H1 (cell line): ENCODE measurements at regions not wholly inside any gene's neighbourhood (a gene's known extent, or its start where the extent isn't known, plus 50 kb on each side); places are given as distances from the start of the nearest gene placed in this dataset.

Source experiments
- CTCF ChIA-PET: fragments of 300-600 bp; sonication (Branson Sonifier 250); formaldehyde crosslinking; loops from one replicate; lab custom pipeline; 2021; ENCODE audit not compliant: partially characterized antibody; lab: Charles Lee
- POLR2A ChIA-PET: fragments of 300-600 bp; sonication (Branson Sonifier 250); formaldehyde crosslinking; loops from one replicate; lab custom pipeline; 2021; ENCODE audit warnings: inconsistent platforms; ENCODE audit not compliant: partially characterized antibody; lab: Charles Lee
- DNase-seq, 2 experiments: peaks; one replicate each; pipeline versions ENCODE4 v3.0.0 to v3.0.0-alpha.2; 2010 to 2022; ENCODE audit warnings: low spot score in 2 of 2, low read depth in 1 of 2, mixed read lengths in 1 of 2
- FAIRE-seq: peaks from 2 replicates; lab custom pipeline; 2011; peaks lifted over from hg19 to GRCh38; lab: Jason Lieb, UNC
- H2AFZ ChIP-seq: 2 replicates; pipeline ENCODE4 v1.8.1; 2012; ENCODE audit warnings: low read length, inconsistent platforms
- H2AK5ac ChIP-seq: 2 replicates; pipeline ENCODE4 v1.6.1; 2013; ENCODE audit warnings: low read depth, low read length
- H2BK120ac ChIP-seq: replicated peaks from 2 replicates; pipeline ENCODE3; 2013; ENCODE audit warnings: low read depth, low read length, inconsistent platforms
- H2BK12ac ChIP-seq: 2 replicates; pipeline ENCODE4 v1.6.1; 2013; ENCODE audit warnings: low read depth, low read length
- H2BK15ac ChIP-seq: 2 replicates; pipeline ENCODE4 v1.6.1; 2013; ENCODE audit warnings: low read length
- H2BK20ac ChIP-seq: 2 replicates; pipeline ENCODE4 v1.6.1; 2013; ENCODE audit warnings: low read length
- H2BK5ac ChIP-seq: 2 replicates; pipeline ENCODE4 v1.6.1; 2013; ENCODE audit warnings: low read depth, low read length
- H3K14ac ChIP-seq: 2 replicates; pipeline ENCODE4 v1.6.1; 2013; ENCODE audit warnings: inconsistent platforms; ENCODE audit not compliant: insufficient read length
- H3K18ac ChIP-seq: 2 replicates; pipeline ENCODE4 v1.6.1; 2013; ENCODE audit warnings: low read length; ENCODE audit errors: extremely low read depth
- H3K23ac ChIP-seq: 2 replicates; pipeline ENCODE4 v1.6.1; 2013; ENCODE audit warnings: inconsistent platforms; ENCODE audit not compliant: insufficient read length
- H3K23me2 ChIP-seq: 2 replicates; pipeline ENCODE4 v1.6.1; 2013; ENCODE audit warnings: low read depth, low read length
- H3K27ac ChIP-seq: 2 replicates; pipeline ENCODE4 v1.6.1; 2011; ENCODE audit warnings: low read depth, low read length, inconsistent platforms
- H3K27me3 ChIP-seq, 4 experiments: replicated peaks in 1 of 4; 1 replicate in 1 of 4; 2 replicates in 3 of 4; pipeline versions ENCODE4 v1.6.1 to v1.8.1; 2011 to 2013; ENCODE audit warnings: low read length in 3 of 4, mild to moderate bottlenecking in 3 of 4, inconsistent platforms in 2 of 4, mixed read lengths in 2 of 4, moderate library complexity in 1 of 4; ENCODE audit not compliant: control insufficient read depth in 3 of 4, insufficient read depth in 3 of 4; ENCODE audit errors: extremely low read depth in 1 of 4
- H3K36me3 ChIP-seq, 4 experiments: 2 replicates each; pipeline versions ENCODE4 v1.6.1 to v1.8.1; 2011 to 2013; ENCODE audit warnings: mild to moderate bottlenecking in 4 of 4, low read length in 3 of 4, moderate library complexity in 2 of 4, control low read depth in 1 of 4, inconsistent platforms in 1 of 4; ENCODE audit not compliant: insufficient read depth in 4 of 4, control insufficient read depth in 2 of 4
- H3K4ac ChIP-seq: replicated peaks from 2 replicates; pipeline ENCODE3; 2013; ENCODE audit warnings: low read length, low read depth, mixed read lengths, inconsistent platforms; ENCODE audit not compliant: insufficient read length
- H3K4me1 ChIP-seq, 4 experiments: replicated peaks in 1 of 4; 1 replicate in 1 of 4; 2 replicates in 3 of 4; pipeline versions ENCODE4 v1.6.1 to v1.8.1; 2011 to 2013; ENCODE audit warnings: low read length in 3 of 4, inconsistent platforms in 2 of 4, mixed read lengths in 1 of 4; ENCODE audit not compliant: insufficient read depth in 4 of 4, control insufficient read depth in 3 of 4
- H3K4me2 ChIP-seq, 2 experiments: 2 replicates each; pipeline versions ENCODE4 v1.6.1 to v1.8.1; 2011 to 2013; ENCODE audit warnings: low read depth in 2 of 2, low read length in 2 of 2, control low read depth in 1 of 2, inconsistent platforms in 1 of 2, mild to moderate bottlenecking in 1 of 2; ENCODE audit not compliant: insufficient read depth in 1 of 2
- H3K4me3 ChIP-seq, 4 experiments: fragments of 200-600, 300-600 bp in 1 of 4; sonication (generic), shearing (Covaris generic), sonication (Bioruptor Twin) in 1 of 4; 2 replicates each; pipeline versions ENCODE4 v1.5.1 to v1.8.1; 2011 to 2016; ENCODE audit warnings: low read length in 4 of 4, low read depth in 3 of 4, control low read depth in 2 of 4, inconsistent platforms in 2 of 4, mild to moderate bottlenecking in 2 of 4, mixed read lengths in 1 of 4, moderate library complexity in 1 of 4; ENCODE audit not compliant: insufficient read depth in 2 of 4; ENCODE audit errors: extremely low read depth in 1 of 4
- H3K56ac ChIP-seq: replicated peaks from 2 replicates; pipeline ENCODE3; 2013; ENCODE audit warnings: low read depth, mild to moderate bottlenecking, mixed read lengths, low read length, inconsistent platforms; ENCODE audit not compliant: insufficient read length
- H3K79me1 ChIP-seq: 2 replicates; pipeline ENCODE4 v1.6.1; 2013; ENCODE audit warnings: low read depth, low read length, control low read depth
- H3K79me2 ChIP-seq, 2 experiments: 2 replicates each; pipeline versions ENCODE4 v1.6.1 to v1.8.1; 2012 to 2013; ENCODE audit warnings: low read length in 2 of 2, mild to moderate bottlenecking in 2 of 2, inconsistent platforms in 1 of 2; ENCODE audit not compliant: insufficient read depth in 2 of 2, control insufficient read depth in 1 of 2
- H3K9ac ChIP-seq, 4 experiments: replicated peaks in 1 of 4; 1 replicate in 1 of 4; 2 replicates in 3 of 4; pipeline versions ENCODE4 v1.6.1 to v1.8.1; 2011 to 2013; ENCODE audit warnings: low read depth in 3 of 4, low read length in 3 of 4, control low read depth in 2 of 4, mild to moderate bottlenecking in 2 of 4, moderate library complexity in 2 of 4, inconsistent platforms in 1 of 4; ENCODE audit errors: extremely low read depth in 1 of 4
- H3K9me3 ChIP-seq, 2 experiments: 2 replicates each; pipeline versions ENCODE4 v1.6.1 to v1.8.1; 2012 to 2013; ENCODE audit warnings: mild to moderate bottlenecking in 2 of 2, moderate library complexity in 2 of 2, control low read depth in 1 of 2, inconsistent platforms in 1 of 2, low read depth in 1 of 2, low read length in 1 of 2, mixed read lengths in 1 of 2; ENCODE audit not compliant: insufficient read depth in 2 of 2
- H4K20me1 ChIP-seq, 2 experiments: replicated peaks in 1 of 2; 2 replicates each; pipeline versions ENCODE3 to v1.8.1; 2011 to 2013; ENCODE audit warnings: inconsistent platforms in 2 of 2, low read length in 2 of 2, mild to moderate bottlenecking in 1 of 2; ENCODE audit not compliant: insufficient read depth in 2 of 2, control insufficient read depth in 1 of 2
- H4K5ac ChIP-seq: 2 replicates; pipeline ENCODE4 v1.6.1; 2013; ENCODE audit warnings: low read length, low read depth, mixed read lengths, inconsistent platforms; ENCODE audit not compliant: insufficient read length
- H4K8ac ChIP-seq: 2 replicates; pipeline ENCODE4 v1.8.0; 2013; ENCODE audit warnings: mild to moderate bottlenecking, moderate library complexity, low read length, inconsistent platforms; ENCODE audit not compliant: insufficient read depth; ENCODE audit errors: extremely low read depth
- H4K91ac ChIP-seq: replicated peaks from 2 replicates; pipeline ENCODE3; 2013; ENCODE audit warnings: low read length, mixed read lengths, inconsistent platforms; ENCODE audit not compliant: insufficient read length
- BACH1 ChIP-seq: IDR thresholded peaks from 2 replicates; pipeline ENCODE4 v1.6.1; 2012; ENCODE audit warnings: low read length, improper control_type of control experiment
- BCL11A ChIP-seq, 2 experiments: IDR thresholded peaks; one replicate each; pipeline ENCODE4 v1.6.1; 2011; ENCODE audit warnings: low read depth in 2 of 2, low read length in 2 of 2, mild to moderate bottlenecking in 2 of 2
- BRCA1 ChIP-seq: IDR thresholded peaks from 2 replicates; pipeline ENCODE4 v1.6.1; 2012; ENCODE audit warnings: low read depth, low read length, improper control_type of control experiment
- CEBPB ChIP-seq: IDR thresholded peaks from 2 replicates; pipeline ENCODE4 v1.6.1; 2012; ENCODE audit warnings: low read depth, low read length
- EGR1 ChIP-seq: IDR thresholded peaks from 2 replicates; pipeline ENCODE4 v1.6.1; 2011; ENCODE audit warnings: low read depth, low read length, borderline replicate concordance
- EP300 ChIP-seq, 2 experiments: IDR thresholded peaks; 1 replicate in 1 of 2; 2 replicates in 1 of 2; pipeline ENCODE4 v1.6.1; 2011 to 2012; ENCODE audit warnings: low read depth in 2 of 2, low read length in 2 of 2, mild to moderate bottlenecking in 2 of 2, borderline replicate concordance in 1 of 2, inconsistent platforms in 1 of 2, moderate library complexity in 1 of 2
- POLR2A ChIP-seq, 2 experiments: IDR thresholded peaks; 1 replicate in 1 of 2; 2 replicates in 1 of 2; pipeline ENCODE4 v1.6.1; 2011; ENCODE audit warnings: low read depth in 2 of 2, low read length in 2 of 2, mild to moderate bottlenecking in 2 of 2; ENCODE audit errors: control extremely low read depth in 1 of 2
- SIX5 ChIP-seq: IDR thresholded peaks from 2 replicates; pipeline ENCODE4 v1.6.1; 2011; ENCODE audit warnings: mild to moderate bottlenecking, low read depth, low read length
- SP2 ChIP-seq: IDR thresholded peaks from 2 replicates; pipeline ENCODE4 v1.6.1; 2012; ENCODE audit warnings: mild to moderate bottlenecking, low read length, inconsistent platforms
- SP4 ChIP-seq: IDR thresholded peaks from 2 replicates; pipeline ENCODE4 v1.6.1; 2012; ENCODE audit warnings: low read length, inconsistent platforms
- SRF ChIP-seq: IDR thresholded peaks from 2 replicates; pipeline ENCODE4 v1.6.1; 2011; ENCODE audit warnings: mild to moderate bottlenecking, low read depth, low read length, moderate library complexity
- USF2 ChIP-seq: IDR thresholded peaks from 2 replicates; pipeline ENCODE4 v1.6.1; 2011; ENCODE audit warnings: low read length, improper control_type of control experiment
- YY1 ChIP-seq: IDR thresholded peaks from 2 replicates; pipeline ENCODE4 v1.6.1; 2011; ENCODE audit warnings: low read depth, mild to moderate bottlenecking, low read length
- WGBS, 2 experiments: shearing (Covaris generic) in 1 of 2; methylation state at CpG; one replicate each; pipeline versions ENCODE4 v1.1.6 to v1.1.7; 2013 to 2015; ENCODE audit warnings: low lambda C conversion rate in 2 of 2, mixed read lengths in 2 of 2, inconsistent platforms in 1 of 2, low coverage in 1 of 2, missing lambda C conversion rate in 1 of 2; ENCODE audit not compliant: insufficient replicate concordance in 2 of 2, insufficient coverage in 1 of 2, insufficient read length in 1 of 2; ENCODE audit errors: extremely low coverage in 1 of 2, missing lambda C conversion rate in 1 of 2; 5-methylcytosine and 5-hydroxymethylcytosine counted together

GRCh38 chr16:61590577-61590976 is 445.7 kb downstream of the CDH8 start:
- no peak overlapping the region for H2BK15ac ChIP-seq
- POLR2A ChIA-PET = no interaction called here
- no peaks in the 10 kb centered on the region; the same call in 1 of the 2 replicates for H3K23me2 ChIP-seq
- H3K4me1 ChIP-seq = no peaks in the 10 kb centered on the region
- no peak for FAIRE-seq
- no peak overlapping the region for H4K8ac ChIP-seq
- H2BK5ac ChIP-seq = no peak overlapping the region
- no peak overlapping the region for H4K91ac ChIP-seq
- no peak overlapping the region for H2BK20ac ChIP-seq
- H4K20me1 ChIP-seq = no peaks in the 10 kb centered on the region
- H2BK120ac ChIP-seq = no peak overlapping the region
- no peak overlapping the region for H2BK12ac ChIP-seq
- no peak overlapping the region for H2AK5ac ChIP-seq
- H3K79me1 ChIP-seq = no peaks in the 10 kb centered on the region
- no peak overlapping the region for H3K9ac ChIP-seq
- no peak overlapping the region for H2AFZ ChIP-seq
- no peaks in the 10 kb centered on the region for H3K27me3 ChIP-seq
- DNase-seq = no peak
- no peak overlapping the region for H3K4ac ChIP-seq
- H3K4me2 ChIP-seq = no peak overlapping the region
- 88% methylated on average over 1 of the region's 1 CpG; no CpG with 5 or more reads in 1 of the 2 experiments for WGBS, 2 experiments
- no peak overlapping the region for H4K5ac ChIP-seq
- TF ChIP-seq USF2 = no peak
- no peak for TF ChIP-seq YY1
- no peak for TF ChIP-seq SP2
- no peak for TF ChIP-seq BCL11A (IDR thresholded peaks at IDR 0.05; ENCODE audit: low read depth in 2 of 2, low read length in 2 of 2)
- no peak for TF ChIP-seq EP300 (IDR thresholded peaks at IDR 0.05; ENCODE audit: borderline replicate concordance in 1 of 2, low read depth in 2 of 2, low read length in 2 of 2)
- no peak for TF ChIP-seq SIX5
- no peak for TF ChIP-seq CEBPB
- TF ChIP-seq SP4 = no peak
- no peak for TF ChIP-seq BACH1
- TF ChIP-seq BRCA1 = no peak
- no peak for TF ChIP-seq POLR2A (IDR thresholded peaks at IDR 0.05; ENCODE audit: control extremely low read depth in 1 of 2, low read depth in 2 of 2, low read length in 2 of 2)
- TF ChIP-seq EGR1 = no peak
- no peak for TF ChIP-seq SRF
- TF ChIP-seq, all 59 proteins: peak for 0
- no peak overlapping the region for H3K23ac ChIP-seq
- H3K27ac ChIP-seq = no peak overlapping the region
- H3K79me2 ChIP-seq = no peaks in the 10 kb centered on the region
- no peak overlapping the region for H3K4me3 ChIP-seq
- H3K14ac ChIP-seq = no peak overlapping the region
- H3K18ac ChIP-seq = no peak overlapping the region
- H3K36me3 ChIP-seq = no peaks in the 10 kb centered on the region
- H3K9me3 ChIP-seq = 0 out of 4 replicates have a peak, but pooled peaks cover 0 to 3% of the 10 kb centered on the region in 2 experiments
- H3K56ac ChIP-seq = no peak overlapping the region
- CTCF ChIA-PET = no interaction called here
